HepG2 (cell line): ENCODE measurements at regions not wholly inside any gene's neighbourhood (a gene's known extent, or its start where the extent isn't known, plus 50 kb on each side); places are given as distances from the start of the nearest gene placed in this dataset.

Experiments used
- ATAC-seq: fragments of 200-7000 bp; cut with Tn5 transposase; 3 replicates; pipeline ENCODE4 v1.9.1; 2020; ENCODE audit warnings: mild to moderate bottlenecking, moderate library complexity
- BruUV-seq: library from RNA; stranded (reverse); fragments of 400-500 nt; replicated peaks from 2 replicates; lab custom pipeline; 2021; lab: Mats Ljungman, UMichigan
- CTCF ChIA-PET: fragments of 300-600 bp; formaldehyde crosslinking; extraction: SDS; loops from one replicate; lab custom pipeline; 2021; ENCODE audit warnings: low total read pairs, inconsistent platforms, low intra/inter-chr PET ratio; lab: Yijun Ruan, JAX
- POLR2A ChIA-PET: fragments of 350-600 bp; sonication (Branson Sonifier 250); formaldehyde crosslinking; loops from one replicate; lab custom pipeline; 2020; ENCODE audit warnings: antibody characterized with exemption, inconsistent platforms; lab: Yijun Ruan, JAX
- DNase-seq: peaks from one replicate; pipeline ENCODE4 v3.0.0-alpha.2; 2015; ENCODE audit warnings: low spot score
- FAIRE-seq: peaks from 3 replicates; lab custom pipeline; 2011; peaks lifted over from hg19 to GRCh38; lab: Jason Lieb, UNC
- H2AFZ ChIP-seq: one replicate; pipeline ENCODE4 v1.6.1; 2011; ENCODE audit warnings: low read length, inconsistent platforms
- H3K27ac ChIP-seq: fragments of 300-600 bp; 3 replicates; pipeline ENCODE4 v1.8.0; 2011; ENCODE audit warnings: mixed run types, mild to moderate bottlenecking, mixed read lengths, low read length, inconsistent platforms; ENCODE audit not compliant: insufficient read depth; ENCODE audit errors: extremely low read length
- H3K27me3 ChIP-seq, 2 experiments: fragments of 200-600 bp in 1 of 2; 2 replicates in 1 of 2; 3 replicates in 1 of 2; pipeline versions ENCODE4 v1.6.0 to v1.8.0; 2011; ENCODE audit warnings: low read length in 2 of 2, mild to moderate bottlenecking in 2 of 2, moderate library complexity in 2 of 2, inconsistent platforms in 1 of 2; ENCODE audit not compliant: insufficient read depth in 2 of 2, control insufficient read depth in 1 of 2
- H3K36me3 ChIP-seq, 2 experiments: fragments of 200-600 bp in 1 of 2; replicated peaks in 1 of 2; 2 replicates in 1 of 2; 3 replicates in 1 of 2; pipeline versions ENCODE4 v1.5.1 to v1.8.0; 2011; ENCODE audit warnings: low read length in 2 of 2, inconsistent platforms in 1 of 2; ENCODE audit not compliant: insufficient read depth in 2 of 2, control insufficient read depth in 1 of 2
- H3K4me1 ChIP-seq: 2 replicates; pipeline ENCODE4 v1.5.1; 2012; ENCODE audit warnings: low read length, inconsistent platforms; ENCODE audit not compliant: insufficient read depth
- H3K4me2 ChIP-seq: 2 replicates; pipeline ENCODE4 v1.6.0; 2011; ENCODE audit warnings: low read depth, low read length, inconsistent platforms
- H3K4me3 ChIP-seq, 3 experiments: fragments of 200-600 bp in 1 of 3; sonication (generic), shearing (Covaris generic) in 1 of 3; replicated peaks in 1 of 3; 2 replicates each; pipeline ENCODE4 v1.5.1; 2011 to 2016; ENCODE audit warnings: low read length in 3 of 3, inconsistent platforms in 2 of 3, low read depth in 2 of 3, mild to moderate bottlenecking in 2 of 3, control low read depth in 1 of 3, mixed read lengths in 1 of 3; ENCODE audit not compliant: insufficient read depth in 1 of 3
- H3K79me2 ChIP-seq: one replicate; pipeline ENCODE4 v1.6.1; 2011; ENCODE audit warnings: low read length, inconsistent platforms; ENCODE audit not compliant: insufficient read depth
- H3K9ac ChIP-seq: 2 replicates; pipeline ENCODE4 v1.6.0; 2011; ENCODE audit warnings: mild to moderate bottlenecking, low read depth, low read length, inconsistent platforms; ENCODE audit not compliant: insufficient read depth
- H3K9me3 ChIP-seq: 2 replicates; pipeline ENCODE4 v1.5.1; 2012; ENCODE audit warnings: mild to moderate bottlenecking, low read length
- H4K20me1 ChIP-seq: 2 replicates; pipeline ENCODE4 v1.6.0; 2011; ENCODE audit warnings: inconsistent platforms, mild to moderate bottlenecking, low read length, moderate library complexity; ENCODE audit not compliant: insufficient read depth
- ARID4A ChIP-seq: sonication (generic); formaldehyde crosslinking; IDR thresholded peaks from 2 replicates; pipeline ENCODE4 v1.5.0; 2020; ENCODE audit warnings: mild to moderate bottlenecking, missing genetic modification reagents, borderline replicate concordance
- CHD2 ChIP-seq: IDR thresholded peaks from 2 replicates; pipeline ENCODE4 v1.6.1; 2011; ENCODE audit warnings: low read depth, low read length, improper control_type of control experiment
- HINFP ChIP-seq: sonication (generic); formaldehyde crosslinking; IDR thresholded peaks from 2 replicates; pipeline ENCODE4 v1.4.0; 2020; ENCODE audit warnings: low read depth, mild to moderate bottlenecking, missing genetic modification reagents
- IKZF5 ChIP-seq: IDR thresholded peaks from 2 replicates; pipeline ENCODE4 v1.6.1; 2018; ENCODE audit warnings: missing genetic modification reagents, mild to moderate bottlenecking, missing compliant biosample characterization
- NCOA2 ChIP-seq: sonication (generic); formaldehyde crosslinking; IDR thresholded peaks from 2 replicates; pipeline ENCODE4 v1.8.0; 2022; ENCODE audit warnings: inconsistent platforms
- NR2F6 ChIP-seq, 2 experiments: IDR thresholded peaks; 2 replicates each; pipeline ENCODE4 v1.6.1; 2016; ENCODE audit warnings: antibody characterized with exemption in 1 of 2, mild to moderate bottlenecking in 1 of 2
- ZNF317 ChIP-seq: sonication (generic); formaldehyde crosslinking; IDR thresholded peaks from 2 replicates; pipeline ENCODE4 v1.5.0; 2020; ENCODE audit warnings: mild to moderate bottlenecking, missing genetic modification reagents
- ZNF484 ChIP-seq: sonication (generic); formaldehyde crosslinking; IDR thresholded peaks from 2 replicates; pipeline ENCODE4 v1.5.1; 2020; ENCODE audit warnings: mild to moderate bottlenecking, low read depth, missing genetic modification reagents, borderline replicate concordance
- WGBS: methylation state at CpG from one replicate; pipeline ENCODE4 v1.1.6; 2017; ENCODE audit warnings: low lambda C conversion rate; 5-methylcytosine and 5-hydroxymethylcytosine counted together
- in situ Hi-C: cut with HindIII; loops from 2 replicates; pipeline ENCODE4 v1.10.0; 2017; ENCODE audit warnings: low pct_unique_long_range_greater_than_20kb; ENCODE audit not compliant: extremely low pct_ligation_motif_present
- intact Hi-C: fragments of 100-400 bp; cut with micrococcal nuclease; formaldehyde crosslinking; loops from one replicate; pipeline ENCODE4 v1.10.0; 2022; ENCODE audit not compliant: unreplicated experiment
- TF ChIP-seq, protein P1 (sequence below): sonication (generic); formaldehyde crosslinking; IDR thresholded peaks from 2 replicates; pipeline ENCODE4 v1.8.1; 2023; ENCODE audit warnings: missing genetic modification reagents, mild to moderate bottlenecking, borderline replicate concordance
- TF ChIP-seq, protein P2 (sequence below): sonication (generic); formaldehyde crosslinking; IDR thresholded peaks from 2 replicates; pipeline ENCODE4 v1.4.0; 2020; ENCODE audit warnings: mild to moderate bottlenecking, missing genetic modification reagents

GRCh38 chr4:123840197-123840596, 443.6 kb downstream of the SPRY1 start (continued):
- TF ChIP-seq HINFP (CRISPR knock-in tag): no peak
- no peak for TF ChIP-seq CHD2
- TF ChIP-seq NCOA2 (CRISPR knock-in tag): no peak
- TF ChIP-seq NR2F6 (IDR thresholded peaks at IDR 0.05): no peak
- TF ChIP-seq NR2F6 (CRISPR knock-in tag; IDR thresholded peaks at IDR 0.05): no peak
- no peak for TF ChIP-seq ZNF484 (CRISPR knock-in tag)

- DNase-seq (no peak), FAIRE-seq (no peak), ATAC-seq (no peak)
- Histone ChIP-seq H4K20me1 (no peaks in the 10 kb centered on the region), H3K4me1 (peaks cover 9% of the 10 kb centered on the region), H3K79me2 (no peaks in the 10 kb centered on the region), H3K27ac (no peak overlapping the region), H3K9me3 (no peaks in the 10 kb centered on the region), H3K36me3 (no peaks in the 10 kb centered on the region), H2AFZ (no peak overlapping the region), H3K27me3 (no peaks in the 10 kb centered on the region), H3K4me2 (no peak overlapping the region), H3K4me3 (no peak overlapping the region), H3K9ac (no peak overlapping the region)
- in situ Hi-C loops: no loop called here
- TF ChIP-seq ARID4A (CRISPR knock-in tag): no peak
- TF ChIP-seq, protein P1, sequence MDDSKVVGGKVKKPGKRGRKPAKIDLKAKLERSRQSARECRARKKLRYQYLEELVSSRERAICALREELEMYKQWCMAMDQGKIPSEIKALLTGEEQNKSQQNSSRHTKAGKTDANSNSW (CRISPR knock-in tag): no peak
- TF ChIP-seq IKZF5 (CRISPR knock-in tag): no peak
- no peak for TF ChIP-seq ZNF317 (CRISPR knock-in tag)
- TF ChIP-seq, protein P2, sequence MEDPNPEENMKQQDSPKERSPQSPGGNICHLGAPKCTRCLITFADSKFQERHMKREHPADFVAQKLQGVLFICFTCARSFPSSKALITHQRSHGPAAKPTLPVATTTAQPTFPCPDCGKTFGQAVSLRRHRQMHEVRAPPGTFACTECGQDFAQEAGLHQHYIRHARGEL (CRISPR knock-in tag): no peak
- CTCF ChIA-PET: no interaction called here
- WGBS: 80% methylated on average over 6 of the region's 6 CpGs
- intact Hi-C loops: no loop called here
- no TSS peak for BruUV-seq
- POLR2A ChIA-PET: no interaction called here
Observed at GRCh38 chr4:123841447-123842121, 445.0 kb downstream of the SPRY1 start.
